GM19438 (cell line): ENCODE measurements at regions not wholly inside any gene's neighbourhood (a gene's known extent, or its start where the extent isn't known, plus 50 kb on each side); places are given as distances from the start of the nearest gene placed in this dataset.
"Not testable (repeated sequence)": the region's sequence is repeated elsewhere in the genome, so short reads cannot be mapped to it uniquely, and the experiment has no call there.

Experiments
- ATAC-seq: cut with Tn5 transposase; IDR thresholded peaks from one replicate; pipeline ENCODE4 v1.9.1; 2021; ENCODE audit warnings: low read depth; ENCODE audit not compliant: unreplicated experiment

GRCh38 chr2:8432706-8433336 is 249.0 kb upstream of the ID2 start:
- ATAC-seq, result no peak

GRCh38 chr2:8433390-8433789 is 248.5 kb upstream of the ID2 start:
- ATAC-seq, result no peak

GRCh38 chr2:8435608-8436007 is 246.2 kb upstream of the ID2 start:
- ATAC-seq, result no peak

- ATAC-seq, result no peak
Measured at GRCh38 chr2:8436585-8436984, 245.3 kb upstream of the ID2 start.

GRCh38 chr2:8437228-8437948 is 244.5 kb upstream of the ID2 start:
- ATAC-seq, result no peak

- ATAC-seq, result no peak
Measured at GRCh38 chr2:8437949-8438400, 243.9 kb upstream of the ID2 start.

GRCh38 chr2:8438476-8438875 is 243.4 kb upstream of the ID2 start:
- no peak for ATAC-seq

- no peak for ATAC-seq
Measured at GRCh38 chr2:8438996-8439395, 242.9 kb upstream of the ID2 start.

- ATAC-seq, result no peak
Measured at GRCh38 chr2:8440029-8440778, 241.7 kb upstream of the ID2 start.

- ATAC-seq, result no peak
Measured at GRCh38 chr2:8441371-8441770, 240.5 kb upstream of the ID2 start.

GRCh38 chr2:8441986-8442385 is 239.9 kb upstream of the ID2 start:
- no peak for ATAC-seq

GRCh38 chr2:8442833-8443486 is 238.9 kb upstream of the ID2 start:
- ATAC-seq, result no peak

GRCh38 chr2:8445580-8445979 is 236.3 kb upstream of the ID2 start:
- ATAC-seq, result no peak

- not testable (repeated sequence) for ATAC-seq
Measured at GRCh38 chr2:8446751-8447150, 235.1 kb upstream of the ID2 start.

GRCh38 chr2:8447610-8448221 is 234.1 kb upstream of the ID2 start:
- ATAC-seq, result no peak

- no peak for ATAC-seq
Measured at GRCh38 chr2:8448824-8449556, 232.9 kb upstream of the ID2 start.

GRCh38 chr2:8451273-8451672 is 230.6 kb upstream of the ID2 start:
- no peak for ATAC-seq

- ATAC-seq, result no peak
Measured at GRCh38 chr2:8452296-8452695, 229.6 kb upstream of the ID2 start.

- no peak for ATAC-seq
Measured at GRCh38 chr2:8452979-8453903, 228.6 kb upstream of the ID2 start.
